NT2/D1 (cell line): ENCODE measurements at regions not wholly inside any gene's neighbourhood (a gene's known extent, or its start where the extent isn't known, plus 50 kb on each side); places are given as distances from the start of the nearest gene placed in this dataset.

ENCODE experiments used
- DNase-seq: peaks from one replicate; pipeline ENCODE4 v3.0.0-alpha.2; 2011; ENCODE audit warnings: low read depth, low spot score
- H3K27me3 ChIP-seq: 2 replicates; pipeline ENCODE4 v1.6.0; 2011; ENCODE audit warnings: mild to moderate bottlenecking; ENCODE audit not compliant: insufficient read length, insufficient read depth
- H3K36me3 ChIP-seq: 2 replicates; pipeline ENCODE4 v1.6.1; 2011; ENCODE audit warnings: mild to moderate bottlenecking, low read length, mixed read lengths; ENCODE audit not compliant: insufficient read depth, insufficient read length
- H3K4me1 ChIP-seq: 2 replicates; pipeline ENCODE4 v1.5.1; 2011; ENCODE audit not compliant: insufficient read depth, insufficient read length
- H3K4me3 ChIP-seq: 2 replicates; pipeline ENCODE4 v1.5.1; 2011; ENCODE audit warnings: low read depth; ENCODE audit not compliant: insufficient read length
- H3K9ac ChIP-seq: 2 replicates; pipeline ENCODE4 v1.6.0; 2011; ENCODE audit warnings: low read depth; ENCODE audit not compliant: insufficient read length
- H3K9me3 ChIP-seq: 2 replicates; pipeline ENCODE4 v1.5.1; 2011; ENCODE audit warnings: mild to moderate bottlenecking, low read length; ENCODE audit not compliant: insufficient read depth
- SUZ12 ChIP-seq: IDR thresholded peaks from 2 replicates; pipeline ENCODE4 v1.6.1; 2011; ENCODE audit not compliant: insufficient read length, insufficient read depth; ENCODE audit errors: extremely low read depth
- YY1 ChIP-seq: IDR thresholded peaks from 2 replicates; pipeline ENCODE4 v1.6.1; 2011; ENCODE audit not compliant: insufficient read length, insufficient read depth
- ZNF274 ChIP-seq: IDR thresholded peaks from 2 replicates; pipeline ENCODE4 v1.6.1; 2011; ENCODE audit warnings: mild to moderate bottlenecking, low read depth, low read length

DNA sequence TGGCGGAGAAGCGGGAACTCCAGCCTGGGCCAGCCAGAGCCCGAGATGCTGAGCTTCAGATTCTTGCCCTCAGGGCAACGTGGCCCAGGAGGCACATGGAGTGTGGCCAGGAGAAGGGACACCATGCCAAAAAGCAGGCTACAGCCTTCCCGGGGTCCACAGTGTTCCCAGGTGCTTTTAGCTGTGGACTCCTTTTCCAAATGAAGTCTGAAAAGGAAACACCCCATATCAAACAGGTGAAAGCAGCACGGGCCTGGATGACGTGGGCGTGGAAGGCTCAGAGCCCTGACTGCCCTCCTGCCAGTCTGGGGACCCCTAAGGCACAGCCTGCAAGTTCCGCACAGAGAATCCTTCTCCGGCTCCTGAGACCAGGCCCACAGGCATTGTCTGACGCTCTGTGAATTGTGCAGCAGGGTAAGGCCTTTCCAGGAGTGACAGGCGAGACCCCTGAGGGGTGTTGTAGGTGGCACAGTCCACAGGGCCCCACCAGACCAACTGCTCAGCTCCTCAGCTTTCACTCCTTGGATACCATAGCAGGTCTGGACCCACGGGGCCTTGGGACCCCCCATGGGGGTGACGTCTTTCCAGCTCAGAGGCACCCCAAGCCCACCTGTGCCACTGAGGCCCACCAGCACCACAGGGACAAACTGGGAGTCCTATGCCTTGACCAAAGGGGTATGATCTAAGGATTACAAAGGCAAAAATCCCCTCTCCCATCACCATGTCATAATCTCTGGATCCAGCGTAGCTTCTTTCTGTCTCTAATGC is 69.6 kb upstream of the RAB6C start:
- Histone ChIP-seq H3K4me3 (no peak overlapping the region), H3K36me3 (no peaks in the 10 kb centered on the region), H3K4me1 (peaks cover 7% of the 10 kb centered on the region), H3K9me3 (no peaks in the 10 kb centered on the region), H3K9ac (peak overlapping the region; percentile 9), H3K27me3 (peaks cover 5% of the 10 kb centered on the region)
- no peak for TF ChIP-seq SUZ12
- no peak for TF ChIP-seq ZNF274
- TF ChIP-seq YY1, result no peak
- DNase-seq, result no peak

DNA sequence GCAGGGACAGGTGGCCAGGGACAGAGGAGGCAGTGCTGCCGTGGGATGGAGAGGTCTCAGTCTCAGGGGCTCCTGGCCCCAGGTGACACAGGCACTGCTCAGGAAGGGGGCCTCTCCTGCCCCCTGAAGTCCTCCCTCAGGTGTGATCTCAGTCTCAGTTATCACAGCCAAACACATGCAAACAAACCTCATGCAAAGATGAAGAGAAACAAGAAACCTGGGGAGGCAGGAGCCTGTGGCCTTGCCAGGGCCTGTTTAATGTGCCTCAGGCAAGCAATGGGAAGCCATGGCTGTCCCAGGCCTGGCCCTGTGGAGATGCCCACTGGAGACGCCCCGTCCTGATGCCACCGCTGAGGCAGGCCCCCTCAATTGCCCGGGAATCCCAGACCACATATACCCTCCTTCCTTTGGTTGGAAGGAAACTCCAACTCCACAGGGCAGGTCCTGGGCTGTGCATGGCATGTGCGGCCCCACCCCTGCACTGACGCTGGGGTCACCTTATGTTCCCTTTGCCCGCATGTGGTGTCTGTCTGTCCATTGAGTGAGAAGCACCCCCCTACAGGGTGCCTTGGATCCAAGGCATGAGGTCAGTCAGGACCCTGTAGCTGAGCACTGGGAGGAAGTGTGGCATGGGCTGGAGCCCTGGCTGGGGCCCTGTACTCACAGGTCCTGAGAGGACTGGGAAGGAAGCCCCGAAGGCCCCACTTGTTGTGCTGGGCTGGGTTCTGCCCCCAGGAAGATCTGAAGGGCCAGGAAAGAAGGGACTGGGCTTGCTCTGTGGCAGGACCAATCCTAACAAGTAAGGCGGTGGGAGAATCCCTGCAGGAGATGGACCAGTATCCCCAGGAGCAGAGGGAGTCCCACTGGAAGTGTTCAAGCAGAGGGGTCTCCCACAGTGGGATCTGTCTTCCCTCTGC is 68.8 kb upstream of the RAB6C start:
- Histone ChIP-seq H3K4me3 (no peak overlapping the region), H3K27me3 (no peaks in the 10 kb centered on the region), H3K36me3 (no peaks in the 10 kb centered on the region), H3K4me1 (peaks cover 7% of the 10 kb centered on the region), H3K9me3 (no peaks in the 10 kb centered on the region), H3K9ac (no peak overlapping the region)
- TF ChIP-seq SUZ12 (no peak), YY1 (no peak), ZNF274 (no peak)
- DNase-seq, result no peak

DNA sequence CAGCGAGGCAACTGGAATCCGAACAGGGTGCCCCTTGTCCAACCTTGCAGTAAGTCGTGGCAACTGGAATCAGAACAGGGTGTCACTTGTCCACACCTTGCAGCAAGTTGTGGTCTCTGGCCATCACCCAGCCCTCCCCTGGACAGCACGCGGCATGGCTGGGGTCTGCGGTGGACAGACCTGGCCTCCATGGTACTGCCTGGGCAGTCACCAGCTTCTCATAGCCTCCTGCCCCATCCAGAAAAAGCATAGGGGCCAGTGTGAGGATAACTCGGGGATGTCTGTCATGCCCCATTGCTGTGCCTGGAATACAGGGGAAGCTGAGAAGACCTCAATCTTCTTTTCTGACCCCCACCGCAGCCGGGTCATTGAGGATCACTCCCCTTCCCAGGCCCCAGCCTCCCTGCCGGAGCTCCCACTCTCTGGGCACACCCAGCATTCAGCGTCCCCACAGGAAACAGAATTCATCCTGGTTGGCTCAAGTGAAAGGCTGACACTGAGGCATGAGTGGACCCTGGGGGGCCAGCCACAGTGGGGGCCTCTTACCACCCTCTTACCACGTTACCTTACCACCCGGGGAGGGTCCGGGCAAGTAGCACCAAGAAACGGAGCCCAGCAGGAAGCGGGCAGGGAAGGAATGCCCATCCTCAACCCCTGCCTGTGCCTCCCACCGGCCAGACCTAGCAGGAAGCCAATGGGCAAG is 68.0 kb upstream of the RAB6C start:
- no peak overlapping the region for H3K4me3 ChIP-seq

DNA sequence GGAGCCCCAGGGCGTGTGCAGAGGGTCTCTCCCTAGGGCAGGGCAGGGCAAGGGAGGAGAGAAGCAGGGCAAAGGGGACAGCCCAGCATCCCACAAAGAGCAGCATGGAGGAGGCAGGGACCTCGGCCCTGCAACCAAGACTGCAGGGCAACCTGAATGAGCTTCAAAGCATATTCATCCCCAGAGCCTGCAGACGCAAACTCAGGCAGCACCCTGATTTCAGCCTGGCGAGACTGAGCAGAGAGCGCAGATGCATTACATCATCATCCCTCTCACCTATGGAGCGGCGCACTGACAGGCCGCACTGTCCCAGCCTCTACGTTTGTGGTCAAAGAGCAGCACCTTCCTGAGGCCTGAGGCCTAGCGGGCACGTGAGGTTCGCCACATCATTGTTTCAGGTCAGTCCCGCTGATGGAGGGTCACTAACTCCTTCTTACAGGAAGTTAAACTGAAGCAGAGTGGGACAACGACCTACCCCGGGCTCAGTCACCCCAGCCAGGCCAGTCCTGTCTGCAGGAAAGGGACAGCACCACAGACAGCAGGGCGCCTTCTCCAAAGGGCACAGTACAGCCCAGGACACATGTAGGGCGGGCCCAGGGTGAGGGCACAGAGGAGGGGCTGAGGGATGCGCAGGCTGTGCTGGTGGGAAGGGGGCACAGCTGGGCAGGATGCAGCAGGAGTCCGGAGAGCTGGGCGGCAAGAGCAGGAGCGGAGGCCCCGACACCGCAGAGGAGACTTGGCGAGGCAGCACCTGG is 67.2 kb upstream of the RAB6C start:
- Histone ChIP-seq H3K9ac (no peak overlapping the region), H3K4me1 (peaks cover 4% of the 10 kb centered on the region), H3K4me3 (no peak overlapping the region), H3K9me3 (no peaks in the 10 kb centered on the region), H3K36me3 (no peaks in the 10 kb centered on the region), H3K27me3 (no peaks in the 10 kb centered on the region)
- TF ChIP-seq ZNF274 (no peak), SUZ12 (no peak), YY1 (no peak)
- no peak for DNase-seq

More for the DNA sequence above, 68.0 kb upstream of the RAB6C start:
- Histone ChIP-seq H3K27me3 (no peaks in the 10 kb centered on the region), H3K9me3 (no peaks in the 10 kb centered on the region), H3K36me3 (no peaks in the 10 kb centered on the region), H3K4me1 (peaks cover 6% of the 10 kb centered on the region), H3K9ac (no peak overlapping the region)
- no peak for DNase-seq
- TF ChIP-seq YY1 (no peak), SUZ12 (no peak), ZNF274 (no peak)

DNA sequence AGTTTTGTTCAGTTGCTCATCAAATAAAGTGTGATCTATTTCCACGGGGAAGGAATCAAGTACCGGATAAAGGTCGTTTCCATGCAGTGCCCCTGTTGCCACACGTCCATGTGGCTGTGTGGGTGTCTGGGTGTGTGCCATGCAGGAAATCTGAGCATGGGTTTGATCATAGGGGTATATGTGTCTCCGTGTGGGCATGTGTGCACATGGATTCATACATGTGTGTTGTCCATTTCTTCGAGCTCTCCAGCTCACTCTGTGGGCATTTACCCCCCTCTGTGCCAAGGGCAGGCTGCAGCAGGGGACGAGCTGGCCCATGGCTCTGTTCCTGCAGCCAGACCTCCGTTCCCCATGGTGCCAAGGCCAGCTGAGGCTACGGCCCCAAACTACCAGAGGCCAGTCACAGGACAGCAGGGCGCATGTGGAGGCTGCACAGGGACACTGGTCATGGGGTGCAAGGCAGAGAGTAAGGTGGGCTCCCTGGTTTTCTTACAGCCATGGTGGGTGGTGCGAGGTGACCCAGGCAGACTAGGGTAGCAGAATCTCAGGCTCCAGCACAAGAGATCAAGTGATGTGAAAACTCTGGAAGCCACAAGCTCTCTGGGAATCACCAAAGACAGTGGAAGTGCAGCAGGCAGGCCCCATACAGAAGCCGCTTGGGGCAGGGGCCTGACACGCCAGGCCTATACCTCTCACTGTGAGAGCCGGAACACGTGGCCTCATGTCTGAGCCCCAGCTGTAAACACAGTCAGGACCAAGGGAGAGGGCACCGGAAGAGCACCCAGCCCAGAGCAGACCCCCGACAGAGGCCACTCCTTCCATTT is 66.4 kb upstream of the RAB6C start:
- H3K4me3 ChIP-seq, result no peak overlapping the region
- peaks cover 5% of the 10 kb centered on the region for H3K9me3 ChIP-seq
- H3K36me3 ChIP-seq, result no peaks in the 10 kb centered on the region
- H3K4me1 ChIP-seq, result peaks cover 4% of the 10 kb centered on the region
- DNase-seq, result no peak
- H3K27me3 ChIP-seq, result no peaks in the 10 kb centered on the region
- no peak overlapping the region for H3K9ac ChIP-seq
- TF ChIP-seq ZNF274 (no peak), SUZ12 (no peak), YY1 (no peak)
